GM04504 (cell line): ENCODE measurements at regions not wholly inside any gene's neighbourhood (a gene's known extent, or its start where the extent isn't known, plus 50 kb on each side); places are given as distances from the start of the nearest gene placed in this dataset.

Source experiments
- DNase-seq: peaks from one replicate; pipeline ENCODE4 v3.0.0-alpha.2; 2012; ENCODE audit warnings: low read depth

DNA sequence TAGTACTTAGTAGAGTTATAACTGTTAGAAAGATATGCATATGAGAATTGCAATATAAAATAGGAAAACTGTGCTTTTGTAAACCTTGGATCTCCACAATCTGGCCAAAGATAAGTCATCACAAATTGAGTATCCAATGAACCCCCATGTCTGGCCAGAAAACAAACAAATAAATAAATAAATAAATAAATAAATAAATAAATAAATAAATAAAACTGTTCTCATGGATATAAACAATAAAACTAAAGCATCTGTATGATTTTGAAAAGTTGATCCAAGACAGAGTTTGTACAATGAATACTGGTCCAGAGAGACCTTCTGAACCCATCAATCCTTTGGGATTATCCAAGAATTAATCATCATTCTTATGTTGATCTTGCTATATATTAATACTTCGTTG lies 367.6 kb upstream of the CDH9 start:
- DNase-seq: no peak

GRCh38 chr5:27403243-27403882 lies 365.0 kb upstream of the CDH9 start:
- no peak for DNase-seq

GRCh38 chr5:27402828-27403227 lies 364.4 kb upstream of the CDH9 start:
- no peak for DNase-seq

GRCh38 chr5:27396998-27397397 lies 358.6 kb upstream of the CDH9 start:
- no peak for DNase-seq

- no peak for DNase-seq
Measured at GRCh38 chr5:27392716-27393115, 354.3 kb upstream of the CDH9 start.

DNA sequence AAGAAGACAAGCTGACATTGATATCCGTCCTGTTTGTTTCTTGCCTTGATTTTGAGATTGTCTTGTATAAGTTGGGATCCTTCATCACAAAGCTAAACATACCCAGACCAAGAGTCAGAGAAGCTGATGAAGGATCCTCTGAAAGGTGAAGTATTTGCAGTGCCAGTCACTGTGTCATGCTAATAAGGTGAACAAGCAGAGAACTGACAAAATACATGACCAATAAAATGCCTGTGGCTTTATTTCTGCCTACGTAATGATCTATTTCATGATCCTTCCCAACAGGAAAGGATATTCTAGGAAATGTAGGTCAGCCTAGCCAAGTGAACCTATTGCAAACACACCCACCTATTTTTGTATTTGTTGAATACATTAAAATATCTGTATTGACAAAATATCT lies 351.3 kb upstream of the CDH9 start:
- no peak for DNase-seq

GRCh38 chr5:27388755-27389154 lies 350.4 kb upstream of the CDH9 start:
- DNase-seq: no peak

DNA sequence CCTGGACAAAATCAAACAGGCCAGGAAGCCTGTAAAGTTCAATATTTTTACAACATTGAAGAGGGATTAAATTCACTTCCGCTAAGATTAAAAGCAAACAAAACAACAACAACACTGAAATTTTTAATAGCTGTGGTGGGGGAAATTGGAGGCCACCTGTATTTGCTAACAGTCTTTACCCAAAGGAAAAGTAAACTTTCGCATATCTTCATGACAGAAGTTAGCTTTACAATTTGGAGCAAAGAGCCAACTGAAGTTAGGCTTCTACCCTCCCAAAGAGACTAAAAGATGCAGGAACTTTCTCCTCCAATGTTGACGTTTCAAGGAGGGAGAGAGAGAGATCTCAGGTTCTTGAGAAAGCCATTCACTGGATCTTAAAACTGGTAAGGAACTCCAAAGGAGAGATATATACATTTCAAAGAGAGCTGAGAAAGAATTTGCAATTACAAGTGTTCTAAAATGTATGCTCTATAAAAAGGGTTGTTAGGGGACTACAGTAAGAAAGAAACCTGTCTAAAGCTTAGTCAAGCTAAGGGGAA lies 349.2 kb upstream of the CDH9 start:
- DNase-seq: no peak

GRCh38 chr5:27381686-27382085 lies 343.3 kb upstream of the CDH9 start:
- DNase-seq: no peak

GRCh38 chr5:27377626-27378025 lies 339.2 kb upstream of the CDH9 start:
- DNase-seq: no peak

DNA sequence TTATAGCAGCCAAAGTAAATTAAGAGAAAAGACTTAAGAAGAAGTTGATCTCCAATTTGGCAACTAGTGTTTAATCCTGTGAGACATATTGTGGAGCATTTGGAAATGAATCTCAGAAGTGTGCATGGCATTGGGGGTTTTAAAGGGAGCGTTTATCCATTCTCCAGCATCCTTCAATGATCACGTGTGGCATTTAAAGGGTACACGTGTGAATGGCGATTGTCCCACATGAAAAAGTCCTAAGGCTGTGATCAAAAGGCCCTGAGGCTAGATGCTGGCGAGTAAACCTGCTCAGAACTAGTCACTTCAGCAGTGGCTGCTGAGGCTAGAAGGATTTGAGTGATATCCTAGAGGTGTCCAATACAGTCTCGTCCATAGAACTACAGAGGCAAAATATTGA lies 315.6 kb upstream of the CDH9 start:
- DNase-seq: no peak

DNA sequence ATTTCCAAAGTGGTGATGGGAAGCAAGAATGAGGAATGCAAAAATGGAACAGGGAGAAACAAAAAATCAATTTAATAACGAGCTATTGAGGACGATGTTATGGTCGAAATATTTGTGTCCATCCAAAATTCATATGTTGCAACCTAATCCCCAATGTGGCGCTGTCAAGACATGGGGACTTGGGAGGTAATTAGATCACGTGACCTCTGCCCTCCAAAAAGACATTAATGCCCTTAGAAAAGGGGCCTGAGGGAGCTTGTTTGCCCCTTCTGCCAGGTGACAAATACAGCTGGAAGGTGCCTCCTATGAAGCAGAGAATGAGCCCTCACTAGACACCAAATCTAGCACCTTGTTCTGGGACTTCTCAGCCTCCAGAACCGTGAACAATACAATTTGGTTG lies 315.2 kb upstream of the CDH9 start:
- DNase-seq: no peak

GRCh38 chr5:27341342-27341741 lies 303.0 kb upstream of the CDH9 start:
- no peak for DNase-seq

GRCh38 chr5:27336817-27337216 lies 298.4 kb upstream of the CDH9 start:
- no peak for DNase-seq

- peak; percentile 72 for DNase-seq
Measured at GRCh38 chr5:27328480-27328879, 290.1 kb upstream of the CDH9 start.

DNA sequence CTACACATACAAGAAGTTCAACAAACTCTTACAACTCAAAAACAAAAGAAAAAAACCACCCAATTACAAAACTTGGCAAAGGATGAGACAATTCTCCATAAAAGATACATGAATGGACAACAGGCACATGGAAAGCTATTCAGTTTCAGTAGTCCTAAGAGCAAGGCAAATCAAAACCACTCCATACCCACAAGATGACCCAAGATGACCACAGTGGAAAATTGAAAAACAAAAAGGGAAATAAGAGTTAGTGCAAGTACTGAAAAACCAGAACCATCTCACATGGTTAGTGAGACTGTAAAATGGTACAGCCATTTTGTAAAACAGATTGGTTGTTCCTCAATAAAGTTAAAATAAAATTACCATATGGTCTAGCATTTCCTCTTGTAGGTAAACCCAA lies 287.1 kb upstream of the CDH9 start:
- no peak for DNase-seq

DNA sequence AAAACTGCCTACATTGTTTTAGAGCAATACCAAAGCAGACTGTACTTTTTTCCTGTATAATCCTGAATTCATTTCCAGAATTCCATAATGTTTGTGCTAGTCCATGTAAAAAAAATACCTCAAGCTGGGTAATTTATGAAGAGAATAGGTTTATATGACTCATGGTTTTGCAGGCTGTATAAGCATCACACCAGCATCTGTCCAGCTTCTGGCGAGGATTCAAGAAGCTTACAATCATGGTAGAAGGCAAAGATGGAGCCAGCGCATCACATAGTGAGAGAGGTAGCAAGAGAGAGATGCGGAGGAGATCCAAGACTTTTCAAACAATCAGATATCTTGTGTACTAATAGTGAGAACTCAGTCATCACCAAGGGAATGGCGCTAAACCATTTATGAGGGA lies 280.3 kb upstream of the CDH9 start:
- no peak for DNase-seq

DNA sequence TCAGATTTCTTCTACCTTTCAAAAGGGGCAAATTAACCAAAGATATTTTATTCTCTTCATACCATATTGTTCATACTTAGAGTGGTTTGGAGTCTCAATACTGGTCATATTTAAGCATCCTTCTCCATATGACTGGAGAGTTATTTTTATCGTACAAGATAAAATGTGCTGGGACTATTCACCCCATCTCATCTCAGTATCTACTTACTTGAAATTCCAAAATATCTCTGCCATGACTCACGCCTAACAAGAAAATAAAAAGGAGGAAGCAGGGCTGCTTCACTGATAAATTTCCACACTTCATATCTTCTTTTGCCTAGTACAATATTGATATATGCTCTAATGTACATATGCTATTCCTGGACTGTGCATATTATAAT lies 277.9 kb upstream of the CDH9 start:
- DNase-seq: peak; percentile 30

GRCh38 chr5:27315363-27316270 lies 277.2 kb upstream of the CDH9 start:
- DNase-seq: peak; percentile 35

GRCh38 chr5:27313549-27313948 lies 275.2 kb upstream of the CDH9 start:
- no peak for DNase-seq

- no peak for DNase-seq
Measured at GRCh38 chr5:27312291-27312893, 274.0 kb upstream of the CDH9 start.

DNA sequence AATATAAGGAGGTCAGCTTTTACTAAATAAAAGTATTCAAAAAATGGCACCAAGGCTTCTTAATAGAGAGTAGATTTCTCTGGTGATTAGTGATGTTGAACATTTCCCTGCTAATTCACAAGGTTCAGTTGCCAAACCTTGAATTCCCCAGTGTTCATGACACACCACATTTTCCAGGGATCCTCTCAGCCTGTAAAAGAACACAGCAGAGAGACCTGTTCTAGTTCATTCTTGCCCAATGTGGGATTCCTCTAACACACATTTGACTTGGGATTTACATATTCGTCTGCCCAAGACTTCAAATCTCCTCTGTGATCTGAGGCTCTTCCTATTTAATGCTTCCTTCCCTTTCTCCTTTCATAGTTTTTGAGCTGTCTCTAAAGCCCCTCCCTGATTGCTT lies 273.2 kb upstream of the CDH9 start:
- peak; percentile 25 for DNase-seq

- DNase-seq: no peak
Measured at GRCh38 chr5:27308153-27308552, 269.8 kb upstream of the CDH9 start.
